Kidney epithelial cell (primary cell): ENCODE measurements at regions not wholly inside any gene's neighbourhood (a gene's known extent, or its start where the extent isn't known, plus 50 kb on each side); places are given as distances from the start of the nearest gene placed in this dataset.

Source experiments
- DNase-seq: peaks from one replicate; pipeline ENCODE4 v3.0.0-alpha.2; 2010; ENCODE audit warnings: low read depth
- H3K27me3 ChIP-seq: 2 replicates; pipeline ENCODE4 v1.6.0; 2011; ENCODE audit warnings: low read length; ENCODE audit not compliant: control insufficient read depth, insufficient read depth
- H3K36me3 ChIP-seq: 2 replicates; pipeline ENCODE4 v1.5.1; 2011; ENCODE audit warnings: low read length; ENCODE audit not compliant: control insufficient read depth, insufficient read depth
- H3K4me3 ChIP-seq: 2 replicates; pipeline ENCODE4 v1.5.1; 2011; ENCODE audit warnings: low read depth, mild to moderate bottlenecking, control low read depth, low read length
- CTCF ChIP-seq: IDR thresholded peaks from 2 replicates; pipeline ENCODE4 v1.5.1; 2011; ENCODE audit warnings: mild to moderate bottlenecking, moderate library complexity, low read length, control low read depth, inconsistent platforms; ENCODE audit not compliant: insufficient read depth, poor library complexity, severe bottlenecking

- Histone ChIP-seq H3K36me3 (no peaks in the 10 kb centered on the region), H3K27me3 (no peaks in the 10 kb centered on the region), H3K4me3 (no peak overlapping the region)
- TF ChIP-seq CTCF: no peak
- no peak for DNase-seq
Observed at GRCh38 chr2:215718436-215718835, 282.6 kb upstream of the FN1 start.

DNA sequence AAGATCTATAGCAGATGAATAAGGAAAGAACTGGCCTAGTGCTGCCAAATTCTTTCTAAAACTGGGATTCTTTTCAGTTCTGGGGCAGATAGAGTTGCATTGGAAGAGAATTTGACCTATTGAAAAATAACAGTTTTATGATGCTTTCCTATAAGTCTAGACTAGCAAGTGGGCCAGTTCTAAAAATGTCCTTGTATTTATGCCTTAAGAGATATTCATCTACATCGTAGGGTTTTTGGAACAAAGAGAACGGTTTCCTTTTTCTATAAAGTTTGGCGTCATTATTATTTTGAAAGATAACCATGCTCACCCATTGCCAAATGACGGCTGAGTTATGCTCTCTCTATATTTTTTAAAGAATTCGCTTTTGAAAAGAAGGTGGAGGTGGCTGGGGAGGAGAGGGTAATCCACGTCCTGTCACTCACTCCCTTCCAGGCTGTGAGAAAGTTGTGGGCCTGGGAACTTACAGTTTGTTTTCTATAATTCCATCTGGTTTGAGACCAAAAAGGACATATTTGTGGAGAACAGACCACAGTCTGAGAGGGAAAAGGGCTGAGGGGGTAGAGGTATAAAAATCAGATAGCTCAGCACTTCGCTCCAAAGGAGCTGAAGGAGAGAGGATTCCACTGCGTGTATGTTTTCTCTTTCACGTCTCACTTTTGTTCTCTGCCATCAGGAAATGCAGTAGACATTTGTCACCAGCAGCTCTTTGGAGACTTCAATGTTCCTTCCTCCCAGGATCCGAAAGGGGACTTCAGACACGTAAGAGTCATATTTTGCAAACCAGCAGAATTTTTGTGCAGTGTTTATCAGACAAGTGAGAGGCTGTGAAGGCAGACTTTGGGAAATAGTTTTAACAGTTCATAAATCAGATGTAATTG is 281.9 kb upstream of the FN1 start:
- TF ChIP-seq CTCF: no peak
- Histone ChIP-seq H3K4me3 (no peak overlapping the region), H3K27me3 (no peaks in the 10 kb centered on the region), H3K36me3 (no peaks in the 10 kb centered on the region)
- no peak for DNase-seq

- Histone ChIP-seq H3K36me3 (no peaks in the 10 kb centered on the region), H3K27me3 (no peaks in the 10 kb centered on the region), H3K4me3 (no peak overlapping the region)
- DNase-seq: no peak
- TF ChIP-seq CTCF: no peak
Observed at GRCh38 chr2:215716956-215717355, 281.1 kb upstream of the FN1 start.

DNA sequence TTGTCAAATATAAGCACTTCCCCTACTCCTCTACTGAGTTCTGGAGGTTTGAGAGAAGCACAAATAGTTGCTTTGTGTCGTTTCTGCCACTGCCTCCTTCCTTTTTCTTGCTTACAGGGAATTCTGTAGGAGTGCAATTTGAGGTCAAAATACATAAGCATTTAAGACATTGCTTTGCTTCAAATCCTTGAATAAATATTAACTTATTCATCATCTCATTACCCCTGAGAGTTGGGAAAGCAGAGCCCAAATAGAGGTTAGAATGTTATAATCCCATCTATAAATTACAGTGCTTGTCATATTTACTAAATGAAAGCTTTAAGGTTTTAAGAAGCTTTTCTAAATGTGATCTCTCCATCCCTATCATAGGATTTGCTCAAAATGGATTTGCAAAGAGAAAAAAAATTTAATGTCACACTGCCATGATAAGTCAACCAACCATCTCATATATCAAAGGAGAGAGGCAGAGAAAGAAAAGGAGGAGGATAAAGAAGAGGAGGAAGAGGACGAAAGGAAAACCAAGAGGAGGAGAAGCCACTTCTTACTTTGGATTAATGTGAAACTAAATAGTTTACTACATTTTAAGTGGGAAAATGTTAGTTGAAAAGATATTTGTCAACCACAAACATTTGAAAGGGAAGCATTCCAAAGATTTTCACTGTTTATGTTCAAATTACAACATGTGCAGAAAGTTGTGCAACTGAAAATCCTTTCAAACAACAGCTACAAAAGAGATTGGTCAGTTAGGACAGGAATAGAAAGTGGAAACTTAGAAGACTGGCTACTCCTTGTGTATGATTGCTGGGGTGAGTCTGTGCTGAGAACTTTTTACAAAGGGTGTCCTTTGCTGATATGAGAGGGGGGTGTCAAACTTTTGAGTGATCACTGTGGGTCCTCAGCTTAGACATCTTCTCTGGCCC is 277.3 kb upstream of the FN1 start:
- TF ChIP-seq CTCF: no peak
- no peaks in the 10 kb centered on the region for H3K36me3 ChIP-seq
- H3K4me3 ChIP-seq: no peak overlapping the region
- DNase-seq: no peak
- no peaks in the 10 kb centered on the region for H3K27me3 ChIP-seq

DNA sequence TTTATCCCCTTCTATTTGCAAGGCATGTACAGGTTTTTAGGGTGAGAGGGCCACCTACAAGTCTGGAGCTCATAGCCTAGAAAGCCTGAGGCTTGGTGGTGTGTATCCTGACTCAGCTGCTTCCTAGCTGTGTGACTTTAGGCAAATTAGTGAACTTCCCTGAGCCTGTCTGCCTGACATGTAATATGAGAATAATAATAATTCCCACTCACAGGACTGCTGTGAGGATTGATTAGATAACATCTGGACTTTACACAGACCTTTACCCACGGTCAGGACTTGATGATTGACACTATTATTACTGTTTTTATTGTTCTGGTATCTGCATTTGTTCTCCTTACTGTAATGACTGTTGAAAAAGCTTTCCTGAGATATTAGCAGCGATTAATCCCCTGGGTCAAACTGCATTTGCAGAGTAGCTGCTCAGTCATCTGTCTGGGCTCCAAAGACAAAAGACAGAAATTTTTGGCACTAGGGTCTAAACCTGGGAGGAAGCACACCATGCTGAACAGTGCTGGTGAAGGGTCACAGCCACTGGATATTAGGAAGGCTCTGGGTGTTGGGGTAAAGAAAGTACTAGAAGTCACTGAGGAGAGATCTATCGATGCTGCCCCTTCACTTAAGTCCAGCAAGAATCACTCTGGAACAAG is 276.5 kb upstream of the FN1 start:
- no peak for TF ChIP-seq CTCF
- H3K27me3 ChIP-seq: no peaks in the 10 kb centered on the region
- no peak overlapping the region for H3K4me3 ChIP-seq
- H3K36me3 ChIP-seq: no peaks in the 10 kb centered on the region
- DNase-seq: no peak
